Upper lobe of right lung (tissue), 1 donor: ENCODE measurements at regions not wholly inside any gene's neighbourhood (a gene's known extent, or its start where the extent isn't known, plus 50 kb on each side); places are given as distances from the start of the nearest gene placed in this dataset.
"Not testable (repeated sequence)": the region's sequence is repeated elsewhere in the genome, so short reads cannot be mapped to it uniquely, and the experiment has no call there.

Experiments
- ATAC-seq: fragments of 200-7000 bp; cut with Tn5 transposase; one replicate; pipeline ENCODE4 v1.9.1; 2020; ENCODE audit warnings: mild to moderate bottlenecking, moderate library complexity
- DNase-seq: peaks from one replicate; pipeline ENCODE4 v3.0.0-alpha.2; 2020
- H3K27ac ChIP-seq: fragments of 200-600 bp; one replicate; pipeline ENCODE4 v1.8.0; 2022
- H3K27me3 ChIP-seq: fragments of 200-600 bp; one replicate; pipeline ENCODE4 v1.8.0; 2022; ENCODE audit warnings: mild to moderate bottlenecking
- H3K36me3 ChIP-seq: fragments of 200-600 bp; one replicate; pipeline ENCODE4 v1.8.0; 2022
- H3K4me1 ChIP-seq: fragments of 200-600 bp; one replicate; pipeline ENCODE4 v1.8.0; 2022
- H3K4me3 ChIP-seq: fragments of 200-600 bp; one replicate; pipeline ENCODE4 v1.8.0; 2022; ENCODE audit warnings: mild to moderate bottlenecking
- H3K9me3 ChIP-seq: fragments of 200-600 bp; one replicate; pipeline ENCODE4 v1.8.0; 2022
- CTCF ChIP-seq: fragments of 200-600 bp; IDR thresholded peaks from one replicate; pipeline ENCODE4 v1.8.0; 2022; ENCODE audit warnings: antibody characterized with exemption
- intact Hi-C: fragments of 100-400 bp; cut with DNase I; formaldehyde crosslinking; loops from one replicate; pipeline ENCODE4 v1.11.0; 2022
- donor health status: DM: no; HTN: yes; CAD: no; lungs with severe emphysema.

- Histone ChIP-seq H3K27ac (no peak overlapping the region), H3K9me3 (no peaks in the 10 kb centered on the region), H3K36me3 (no peaks in the 10 kb centered on the region), H3K4me3 (no peak overlapping the region), H3K4me1 (no peaks in the 10 kb centered on the region), H3K27me3 (no peaks in the 10 kb centered on the region)
- no peak for TF ChIP-seq CTCF
- intact Hi-C loops = no loop called here
- DNase-seq (no peak), ATAC-seq (no peak)
These were observed 167.0 kb upstream of the EXOC2 start for GRCh38 chr6:859936-860335.

GRCh38 chr6:854406-855118, 161.6 kb upstream of the EXOC2 start:
- H3K4me1 ChIP-seq = no peaks in the 10 kb centered on the region
- no peak for DNase-seq
- TF ChIP-seq CTCF = no peak
- no peaks in the 10 kb centered on the region for H3K36me3 ChIP-seq
- peak overlapping the region; percentile 6 for H3K4me3 ChIP-seq
- no peaks in the 10 kb centered on the region for H3K27me3 ChIP-seq
- intact Hi-C loops = no loop called here
- H3K9me3 ChIP-seq = no peaks in the 10 kb centered on the region
- no peak overlapping the region for H3K27ac ChIP-seq
- no peak for ATAC-seq

- ATAC-seq, H3K27me3 ChIP-seq, H3K36me3 ChIP-seq, H3K4me1 ChIP-seq, intact Hi-C loops, H3K9me3 ChIP-seq, H3K4me3 ChIP-seq, DNase-seq, H3K27ac ChIP-seq: not testable (repeated sequence)
These were observed 159.3 kb upstream of the EXOC2 start for GRCh38 chr6:852216-852615.

GRCh38 chr6:849075-849506, 156.2 kb upstream of the EXOC2 start:
- Histone ChIP-seq H3K27ac (no peak overlapping the region), H3K9me3 (no peaks in the 10 kb centered on the region), H3K36me3 (no peaks in the 10 kb centered on the region), H3K4me3 (no peak overlapping the region), H3K27me3 (no peaks in the 10 kb centered on the region), H3K4me1 (no peaks in the 10 kb centered on the region)
- TF ChIP-seq CTCF = no peak
- no peak for DNase-seq
- intact Hi-C loops = no loop called here
- no peak for ATAC-seq

GRCh38 chr6:845566-845965, 152.6 kb upstream of the EXOC2 start:
- intact Hi-C loops = no loop called here
- Histone ChIP-seq H3K9me3 (no peaks in the 10 kb centered on the region), H3K27ac (no peak overlapping the region), H3K27me3 (no peaks in the 10 kb centered on the region), H3K4me3 (no peak overlapping the region), H3K36me3 (no peaks in the 10 kb centered on the region), H3K4me1 (no peaks in the 10 kb centered on the region)
- TF ChIP-seq CTCF = no peak
- ATAC-seq (no peak), DNase-seq (no peak)

- H3K9me3 ChIP-seq = no peaks in the 10 kb centered on the region
These were observed 152.2 kb upstream of the EXOC2 start for GRCh38 chr6:845101-845500.

More at GRCh38 chr6:845101-845500, 152.2 kb upstream of the EXOC2 start:
- H3K4me1 ChIP-seq = no peaks in the 10 kb centered on the region
- no peak for DNase-seq
- intact Hi-C loops = no loop called here
- no peak for ATAC-seq
- no peak overlapping the region for H3K4me3 ChIP-seq
- no peaks in the 10 kb centered on the region for H3K36me3 ChIP-seq
- no peak for TF ChIP-seq CTCF
- H3K27me3 ChIP-seq = no peaks in the 10 kb centered on the region
- no peak overlapping the region for H3K27ac ChIP-seq
